GM12878 (cell line): ENCODE measurements at regions not wholly inside any gene's neighbourhood (a gene's known extent, or its start where the extent isn't known, plus 50 kb on each side); places are given as distances from the start of the nearest gene placed in this dataset.

ENCODE experiments used
- ATAC-seq: fragments of 200-7000 bp; cut with Tn5 transposase; 3 replicates; pipeline ENCODE4 v1.9.1; 2020; ENCODE audit warnings: mild to moderate bottlenecking, moderate library complexity
- BruUV-seq: library from RNA; stranded (reverse); fragments of 400-500 nt; replicated peaks from 2 replicates; lab custom pipeline; 2021; lab: Mats Ljungman, UMichigan
- CTCF ChIA-PET: fragments of 300-600 bp; sonication (Branson Sonifier 250); formaldehyde crosslinking; extraction: SDS; loops from one replicate; lab custom pipeline; 2021; ENCODE audit warnings: inconsistent platforms; lab: Yijun Ruan, JAX
- POLR2A ChIA-PET: fragments of 350-600 bp; formaldehyde crosslinking; extraction: SDS; loops from one replicate; lab custom pipeline; 2021; ENCODE audit warnings: inconsistent platforms; lab: Charles Lee
- RAD21 ChIA-PET: fragments of 300-600 bp; sonication (Branson Sonifier 250); formaldehyde crosslinking; loops from one replicate; lab custom pipeline; 2023; ENCODE audit warnings: antibody characterized with exemption; ENCODE audit not compliant: unreplicated experiment; lab: Charles Lee
- SMC1A ChIA-PET: fragments of 300-600 bp; sonication (Branson Sonifier 250); formaldehyde crosslinking; loops from one replicate; lab custom pipeline; 2023; ENCODE audit not compliant: unreplicated experiment, uncharacterized antibody; lab: Charles Lee
- DNase-seq: peaks from one replicate; pipeline ENCODE4 v3.0.0-alpha.2; 2011; ENCODE audit warnings: low read depth, low spot score
- FAIRE-seq: peaks from 3 replicates; lab custom pipeline; 2011; peaks lifted over from hg19 to GRCh38; lab: Jason Lieb, UNC
- H2AFZ ChIP-seq: 2 replicates; pipeline ENCODE4 v1.6.0; 2011; ENCODE audit warnings: low read depth, low read length, control low read depth; ENCODE audit not compliant: control insufficient read depth
- H3K27ac ChIP-seq: 2 replicates; pipeline ENCODE4 v1.5.1; 2011; ENCODE audit warnings: control low read depth; ENCODE audit not compliant: control insufficient read depth, insufficient read depth
- H3K27me3 ChIP-seq, 2 experiments: replicated peaks in 1 of 2; 2 replicates each; pipeline versions ENCODE4 v1.6.0 to v1.6.1; 2011; ENCODE audit warnings: low read length in 1 of 2; ENCODE audit not compliant: control insufficient read depth in 2 of 2, insufficient read depth in 2 of 2
- H3K36me3 ChIP-seq, 2 experiments: 2 replicates each; pipeline ENCODE4 v1.5.1; 2011; ENCODE audit warnings: low read length in 1 of 2; ENCODE audit not compliant: control insufficient read depth in 2 of 2, insufficient read depth in 2 of 2
- H3K4me1 ChIP-seq: 2 replicates; pipeline ENCODE4 v1.6.1; 2011; ENCODE audit warnings: mild to moderate bottlenecking, low read length, moderate library complexity, mixed read lengths; ENCODE audit not compliant: control insufficient read depth, insufficient read depth
- H3K4me2 ChIP-seq: 2 replicates; pipeline ENCODE4 v1.6.0; 2011; ENCODE audit warnings: control low read depth; ENCODE audit not compliant: control insufficient read depth, insufficient read depth
- H3K4me3 ChIP-seq: fragments of 200-600 bp; sonication (generic); 2 replicates; pipeline ENCODE4 v1.5.1; 2016
- H3K79me2 ChIP-seq: 2 replicates; pipeline ENCODE4 v1.6.0; 2011; ENCODE audit warnings: low read length; ENCODE audit not compliant: control insufficient read depth, insufficient read depth
- H3K9ac ChIP-seq: 2 replicates; pipeline ENCODE4 v1.8.0; 2011; ENCODE audit warnings: low read length, control low read depth, mixed read lengths; ENCODE audit not compliant: control insufficient read depth, insufficient read depth
- H3K9me3 ChIP-seq: replicated peaks from 3 replicates; pipeline ENCODE4 v1.5.1; 2011; ENCODE audit warnings: mild to moderate bottlenecking, low read length; ENCODE audit not compliant: control insufficient read depth, insufficient read depth
- H4K20me1 ChIP-seq: 2 replicates; pipeline ENCODE4 v1.6.0; 2011; ENCODE audit not compliant: control insufficient read depth, insufficient read depth
- BMI1 ChIP-seq: fragments of 450-650 bp; IDR thresholded peaks from 2 replicates; pipeline ENCODE4 v1.6.1; 2016; ENCODE audit warnings: mild to moderate bottlenecking, moderate library complexity, borderline replicate concordance
- HSF1 ChIP-seq: fragments of 150-350 bp; IDR thresholded peaks from 2 replicates; pipeline ENCODE4 v1.6.1; 2014; ENCODE audit warnings: mild to moderate bottlenecking, low read depth, low read length
- LARP7 ChIP-seq: fragments of 450-650 bp; IDR thresholded peaks from 2 replicates; pipeline ENCODE4 v1.6.1; 2017; ENCODE audit warnings: mild to moderate bottlenecking
- MYB ChIP-seq: fragments of 150-350 bp; IDR thresholded peaks from 2 replicates; pipeline ENCODE4 v1.6.1; 2014; ENCODE audit warnings: mild to moderate bottlenecking, low read depth, low read length, borderline replicate concordance
- PAX5 ChIP-seq: IDR thresholded peaks from 2 replicates; pipeline ENCODE4 v1.6.1; 2011; ENCODE audit warnings: low read depth, low read length, borderline replicate concordance
- PRDM15 ChIP-seq: fragments of 450-650 bp; formaldehyde crosslinking; IDR thresholded peaks from 2 replicates; pipeline ENCODE4 v1.4.0; 2020; ENCODE audit warnings: mild to moderate bottlenecking, moderate library complexity
- ZBTB4 ChIP-seq: fragments of 450-650 bp; formaldehyde crosslinking; IDR thresholded peaks from 2 replicates; pipeline ENCODE4 v1.4.0; 2022; ENCODE audit warnings: mild to moderate bottlenecking, moderate library complexity
- ZSCAN29 ChIP-seq: fragments of 450-650 bp; IDR thresholded peaks from 2 replicates; pipeline ENCODE4 v1.6.1; 2017; ENCODE audit warnings: mild to moderate bottlenecking, moderate library complexity
- WGBS: methylation state at CpG from one replicate; pipeline ENCODE4 v1.1.6; 2016; ENCODE audit warnings: low lambda C conversion rate; ENCODE audit not compliant: insufficient replicate concordance, insufficient coverage; ENCODE audit errors: missing lambda C conversion rate; 5-methylcytosine and 5-hydroxymethylcytosine counted together
- in situ Hi-C: fragments of 300-500 bp; cut with MboI; formaldehyde crosslinking; loops from 9 replicates; pipeline ENCODE4 v1.14.3; 2018; ENCODE audit warnings: mixed read lengths
- intact Hi-C: fragments of 100-400 bp; cut with micrococcal nuclease; formaldehyde crosslinking; loops from one replicate; pipeline ENCODE4 v1.14.2; 2022; ENCODE audit not compliant: unreplicated experiment
- TF ChIP-seq, protein P1 (sequence below): IDR thresholded peaks from 2 replicates; pipeline ENCODE4 v1.6.1; 2011; ENCODE audit warnings: low read depth, low read length, improper control_type of control experiment, borderline replicate concordance
- TF ChIP-seq, protein P2 (sequence below): fragments of 450-650 bp; IDR thresholded peaks from 2 replicates; pipeline ENCODE4 v1.6.1; 2017; ENCODE audit warnings: antibody characterized with exemption, mild to moderate bottlenecking, moderate library complexity
- TF ChIP-seq, protein P3 (sequence below): IDR thresholded peaks from 2 replicates; pipeline ENCODE4 v1.6.1; 2012; ENCODE audit warnings: low read depth, low read length, improper control_type of control experiment

DNA sequence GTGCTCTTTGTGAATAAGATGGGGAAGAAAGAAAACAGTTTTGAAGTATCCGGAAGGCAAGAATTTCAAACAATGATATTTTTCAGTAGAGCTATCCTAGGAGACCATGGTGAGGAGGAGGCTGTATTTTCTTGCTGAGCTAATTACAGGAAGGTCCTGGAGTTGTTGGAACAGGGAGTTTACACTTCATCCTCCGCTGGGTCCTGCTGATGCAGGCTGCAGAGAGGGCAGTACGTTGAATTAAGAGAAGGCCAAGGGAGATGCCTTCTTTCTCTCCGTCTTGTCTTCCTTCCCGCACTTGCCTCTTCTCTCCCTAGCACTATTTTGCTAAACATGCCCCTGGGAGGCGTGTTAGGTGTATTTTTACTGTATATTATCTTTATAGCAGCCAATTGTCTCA lies 60.0 kb upstream of the EDAR start:
- Histone ChIP-seq H3K27ac (no peak overlapping the region), H3K9me3 (no peaks in the 10 kb centered on the region), H3K4me1 (no peaks in the 10 kb centered on the region), H4K20me1 (no peaks in the 10 kb centered on the region), H3K36me3 (no peaks in the 10 kb centered on the region), H3K4me3 (no peak overlapping the region), H3K79me2 (no peaks in the 10 kb centered on the region), H3K9ac (no peak overlapping the region), H3K4me2 (no peak overlapping the region), H3K27me3 (peaks cover 0 to 4% of the 10 kb centered on the region in 2 experiments; a peak in 1 of 4 replicates), H2AFZ (no peak overlapping the region)
- WGBS = 36% methylated on average over 6 of the region's 6 CpGs
- ATAC-seq (no peak), FAIRE-seq (no peak), DNase-seq (no peak)
- ChIA-PET CTCF (interaction anchor here (0.8 to 0.9 kb wide), 2 partner anchors 11 to 461 kb away, joined by 3 to 4 read pairs; no protein-coding TSS in a partner anchor), RAD21 (interaction anchor here (0.8 to 3.3 kb wide), 3 partner anchors 79 to 465 kb away, joined by 3 to 15 read pairs (median 11); partner anchors contain the start of gene SH3RF3), SMC1A (interaction anchor here (1.2 to 1.3 kb wide), 2 partner anchors 82 to 465 kb away, joined by 3 read pairs; no protein-coding TSS in a partner anchor), POLR2A (no interaction called here)
- intact Hi-C loops = loop anchor here (10.0 kb wide), 1 partner anchor 466 kb away; no protein-coding TSS in a partner anchor
- no TSS peak for BruUV-seq
- in situ Hi-C loops = no loop called here
- TF ChIP-seq HSF1 (no peak), MYB (no peak), ZSCAN29 (no peak), PRDM15 (CRISPR knock-in tag) (no peak), PAX5 (no peak), BMI1 (no peak), ZBTB4 (CRISPR knock-in tag) (no peak), LARP7 (no peak)
- TF ChIP-seq, protein P1, sequence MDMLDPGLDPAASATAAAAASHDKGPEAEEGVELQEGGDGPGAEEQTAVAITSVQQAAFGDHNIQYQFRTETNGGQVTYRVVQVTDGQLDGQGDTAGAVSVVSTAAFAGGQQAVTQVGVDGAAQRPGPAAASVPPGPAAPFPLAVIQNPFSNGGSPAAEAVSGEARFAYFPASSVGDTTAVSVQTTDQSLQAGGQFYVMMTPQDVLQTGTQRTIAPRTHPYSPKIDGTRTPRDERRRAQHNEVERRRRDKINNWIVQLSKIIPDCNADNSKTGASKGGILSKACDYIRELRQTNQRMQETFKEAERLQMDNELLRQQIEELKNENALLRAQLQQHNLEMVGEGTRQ = no peak
- TF ChIP-seq, protein P2, sequence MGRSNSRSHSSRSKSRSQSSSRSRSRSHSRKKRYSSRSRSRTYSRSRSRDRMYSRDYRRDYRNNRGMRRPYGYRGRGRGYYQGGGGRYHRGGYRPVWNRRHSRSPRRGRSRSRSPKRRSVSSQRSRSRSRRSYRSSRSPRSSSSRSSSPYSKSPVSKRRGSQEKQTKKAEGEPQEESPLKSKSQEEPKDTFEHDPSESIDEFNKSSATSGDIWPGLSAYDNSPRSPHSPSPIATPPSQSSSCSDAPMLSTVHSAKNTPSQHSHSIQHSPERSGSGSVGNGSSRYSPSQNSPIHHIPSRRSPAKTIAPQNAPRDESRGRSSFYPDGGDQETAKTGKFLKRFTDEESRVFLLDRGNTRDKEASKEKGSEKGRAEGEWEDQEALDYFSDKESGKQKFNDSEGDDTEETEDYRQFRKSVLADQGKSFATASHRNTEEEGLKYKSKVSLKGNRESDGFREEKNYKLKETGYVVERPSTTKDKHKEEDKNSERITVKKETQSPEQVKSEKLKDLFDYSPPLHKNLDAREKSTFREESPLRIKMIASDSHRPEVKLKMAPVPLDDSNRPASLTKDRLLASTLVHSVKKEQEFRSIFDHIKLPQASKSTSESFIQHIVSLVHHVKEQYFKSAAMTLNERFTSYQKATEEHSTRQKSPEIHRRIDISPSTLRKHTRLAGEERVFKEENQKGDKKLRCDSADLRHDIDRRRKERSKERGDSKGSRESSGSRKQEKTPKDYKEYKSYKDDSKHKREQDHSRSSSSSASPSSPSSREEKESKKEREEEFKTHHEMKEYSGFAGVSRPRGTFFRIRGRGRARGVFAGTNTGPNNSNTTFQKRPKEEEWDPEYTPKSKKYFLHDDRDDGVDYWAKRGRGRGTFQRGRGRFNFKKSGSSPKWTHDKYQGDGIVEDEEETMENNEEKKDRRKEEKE = no peak
- TF ChIP-seq, protein P3, sequence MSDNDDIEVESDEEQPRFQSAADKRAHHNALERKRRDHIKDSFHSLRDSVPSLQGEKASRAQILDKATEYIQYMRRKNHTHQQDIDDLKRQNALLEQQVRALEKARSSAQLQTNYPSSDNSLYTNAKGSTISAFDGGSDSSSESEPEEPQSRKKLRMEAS = no peak
